OCI-LY1 (cell line): ENCODE measurements at regions not wholly inside any gene's neighbourhood (a gene's known extent, or its start where the extent isn't known, plus 50 kb on each side); places are given as distances from the start of the nearest gene placed in this dataset.

Experiments
- CTCF ChIP-seq: fragments of 200-600 bp; sonication (generic), shearing (Covaris generic); IDR thresholded peaks from 2 replicates; pipeline ENCODE4 v1.5.1; 2017; ENCODE audit warnings: mild to moderate bottlenecking, antibody characterized with exemption, low read length, moderate library complexity, mixed read lengths
- EZH2 ChIP-seq: fragments of 200-600 bp; sonication (generic), shearing (Covaris generic); IDR thresholded peaks from 2 replicates; pipeline ENCODE4 v1.8.0; 2017; ENCODE audit warnings: borderline replicate concordance, mixed run types, mild to moderate bottlenecking, antibody characterized with exemption, low read length, moderate library complexity, mixed read lengths

GRCh38 chr11:103729617-103730016, 306.8 kb upstream of the DDI1 start:
- TF ChIP-seq EZH2 (no peak), CTCF (no peak)
